Uterus (tissue), 3 donors: ENCODE measurements at regions not wholly inside any gene's neighbourhood (a gene's known extent, or its start where the extent isn't known, plus 50 kb on each side); places are given as distances from the start of the nearest gene placed in this dataset.

ENCODE experiments used
- DNase-seq, 2 donors: peaks; one replicate each; pipeline ENCODE4 v3.0.0-alpha.2; 2019 to 2020
- H3K27ac ChIP-seq, 2 donors: fragments of 200-600 bp; sonication (generic); 1 replicate in 1 of 2; 2 replicates in 1 of 2; pipeline ENCODE4 v1.5.1; 2016 to 2018
- H3K27me3 ChIP-seq, 2 donors: fragments of 200-600 bp; sonication (generic); one replicate each; pipeline ENCODE4 v1.5.1; 2018 to 2019; ENCODE audit warnings: control low read depth in 1 of 2
- H3K36me3 ChIP-seq, 2 donors: fragments of 200-600 bp; sonication (generic); one replicate each; pipeline ENCODE4 v1.5.1; 2019; ENCODE audit warnings: control low read depth in 1 of 2
- H3K4me1 ChIP-seq, 2 donors: fragments of 200-600 bp; sonication (generic); one replicate each; pipeline ENCODE4 v1.5.1; 2018 to 2019; ENCODE audit warnings: control low read depth in 1 of 2
- H3K4me3 ChIP-seq, 2 donors: fragments of 200-600 bp; sonication (generic); 1 replicate in 1 of 2; 2 replicates in 1 of 2; pipeline ENCODE4 v1.5.1; 2018 to 2019; ENCODE audit warnings: mild to moderate bottlenecking in 1 of 2
- H3K9me3 ChIP-seq, 2 donors: fragments of 200-600 bp; sonication (generic); one replicate each; pipeline ENCODE4 v1.5.1; 2019; ENCODE audit warnings: control low read depth in 1 of 2
- CTCF ChIP-seq, 4 experiments: fragments of 200-600 bp in 2 of 4; fragments of 450-650 bp in 2 of 4; sonication (generic) in 2 of 4; IDR thresholded peaks; one replicate each; pipeline ENCODE4 v1.5.1; 2016 to 2019; ENCODE audit warnings: antibody characterized with exemption in 4 of 4, mild to moderate bottlenecking in 2 of 4, moderate library complexity in 1 of 4
- POLR2A ChIP-seq, 2 donors: fragments of 450-650 bp; IDR thresholded peaks; one replicate each; pipeline ENCODE4 v1.6.1; 2016; ENCODE audit warnings: antibody characterized with exemption in 2 of 2, mild to moderate bottlenecking in 1 of 2, moderate library complexity in 1 of 2
- intact Hi-C: fragments of 100-400 bp; cut with DNase I; formaldehyde crosslinking; loops from one replicate; pipeline ENCODE4 v1.15.1; 2023; ENCODE audit warnings: low total_unique reads
- donor health status: DM: yes; HTN: yes; CAD: no.

- Histone ChIP-seq H3K4me1 (no peaks in the 10 kb centered on the region), H3K27ac (no peak overlapping the region), H3K9me3 (no peaks in the 10 kb centered on the region), H3K36me3 (no peaks in the 10 kb centered on the region), H3K27me3 (no peaks in the 10 kb centered on the region), H3K4me3 (no peak overlapping the region)
- TF ChIP-seq POLR2A (IDR thresholded peaks at IDR 0.05) (no peak), CTCF (IDR thresholded peaks at IDR 0.05) (no peak)
- DNase-seq, result no peak
- intact Hi-C loops, result no loop called here
Observed at GRCh38 chr15:91604122-91604521, 249.4 kb upstream of the SLCO3A1 start.

GRCh38 chr15:91605576-91605975 is 247.9 kb upstream of the SLCO3A1 start:
- Histone ChIP-seq H3K36me3 (no peaks in the 10 kb centered on the region), H3K27ac (no peak overlapping the region), H3K4me1 (no peaks in the 10 kb centered on the region), H3K4me3 (no peak overlapping the region), H3K9me3 (no peaks in the 10 kb centered on the region), H3K27me3 (no peaks in the 10 kb centered on the region)
- no peak for DNase-seq
- TF ChIP-seq CTCF (IDR thresholded peaks at IDR 0.05), result no peak
- no peak for TF ChIP-seq POLR2A (IDR thresholded peaks at IDR 0.05)
- intact Hi-C loops, result no loop called here

- H3K4me1 ChIP-seq, result no peaks in the 10 kb centered on the region
- DNase-seq, result no peak
- TF ChIP-seq POLR2A (IDR thresholded peaks at IDR 0.05), result no peak
- TF ChIP-seq CTCF (IDR thresholded peaks at IDR 0.05), result no peak
- H3K27ac ChIP-seq, result no peak overlapping the region
- intact Hi-C loops, result no loop called here
- no peaks in the 10 kb centered on the region for H3K27me3 ChIP-seq
- H3K9me3 ChIP-seq, result no peaks in the 10 kb centered on the region
- H3K36me3 ChIP-seq, result no peaks in the 10 kb centered on the region
- no peak overlapping the region for H3K4me3 ChIP-seq
Observed at GRCh38 chr15:91609231-91609630, 244.3 kb upstream of the SLCO3A1 start.

- H3K4me1 ChIP-seq, result no peaks in the 10 kb centered on the region
- intact Hi-C loops, result no loop called here
- no peak for TF ChIP-seq CTCF (IDR thresholded peaks at IDR 0.05)
- no peak for TF ChIP-seq POLR2A (IDR thresholded peaks at IDR 0.05)
- no peaks in the 10 kb centered on the region for H3K9me3 ChIP-seq
- no peaks in the 10 kb centered on the region for H3K36me3 ChIP-seq
- no peak for DNase-seq
- H3K27me3 ChIP-seq, result no peaks in the 10 kb centered on the region
- H3K27ac ChIP-seq, result no peak overlapping the region
- no peak overlapping the region for H3K4me3 ChIP-seq
Observed at GRCh38 chr15:91609966-91610365, 243.5 kb upstream of the SLCO3A1 start.

- no peak for TF ChIP-seq POLR2A (IDR thresholded peaks at IDR 0.05)
- no peak for TF ChIP-seq CTCF (IDR thresholded peaks at IDR 0.05)
- intact Hi-C loops, result no loop called here
- Histone ChIP-seq H3K27me3 (no peaks in the 10 kb centered on the region), H3K4me3 (no peak overlapping the region), H3K27ac (no peak overlapping the region), H3K9me3 (no peaks in the 10 kb centered on the region), H3K4me1 (no peaks in the 10 kb centered on the region), H3K36me3 (no peaks in the 10 kb centered on the region)
- DNase-seq, result no peak
Observed at GRCh38 chr15:91611561-91612323, 241.8 kb upstream of the SLCO3A1 start.
